BE2C (cell line): ENCODE measurements at regions not wholly inside any gene's neighbourhood (a gene's known extent, or its start where the extent isn't known, plus 50 kb on each side); places are given as distances from the start of the nearest gene placed in this dataset.

Experiments used
- DNase-seq: peaks from one replicate; pipeline ENCODE4 v3.0.0-alpha.2; 2020
- H3K27me3 ChIP-seq: fragments of 250-450 bp; sonication (Bioruptor Pico); 2 replicates; pipeline ENCODE4 v1.5.1; 2020; ENCODE audit warnings: mild to moderate bottlenecking
- H3K36me3 ChIP-seq: fragments of 250-450 bp; sonication (Bioruptor Pico); 2 replicates; pipeline ENCODE4 v1.5.1; 2020; ENCODE audit warnings: mild to moderate bottlenecking
- H3K4me1 ChIP-seq: fragments of 250-450 bp; sonication (Bioruptor Pico); 2 replicates; pipeline ENCODE4 v1.5.1; 2020
- H3K4me3 ChIP-seq: 2 replicates; pipeline ENCODE4 v1.5.1; 2011; ENCODE audit warnings: low read depth, low read length
- H3K9me3 ChIP-seq: fragments of 250-450 bp; sonication (Bioruptor Pico); 2 replicates; pipeline ENCODE4 v1.5.1; 2020
- TF ChIP-seq, protein P1 (sequence below): IDR thresholded peaks from 2 replicates; pipeline ENCODE4 v1.5.1; 2012; ENCODE audit warnings: mild to moderate bottlenecking, low read depth, low read length

GRCh38 chr20:12815778-12816408 lies 192.9 kb upstream of the SPTLC3 start:
- Histone ChIP-seq H3K9me3 (no peaks in the 10 kb centered on the region), H3K27me3 (no peaks in the 10 kb centered on the region), H3K4me3 (no peak overlapping the region), H3K4me1 (no peaks in the 10 kb centered on the region), H3K36me3 (no peaks in the 10 kb centered on the region)
- TF ChIP-seq, protein P1, sequence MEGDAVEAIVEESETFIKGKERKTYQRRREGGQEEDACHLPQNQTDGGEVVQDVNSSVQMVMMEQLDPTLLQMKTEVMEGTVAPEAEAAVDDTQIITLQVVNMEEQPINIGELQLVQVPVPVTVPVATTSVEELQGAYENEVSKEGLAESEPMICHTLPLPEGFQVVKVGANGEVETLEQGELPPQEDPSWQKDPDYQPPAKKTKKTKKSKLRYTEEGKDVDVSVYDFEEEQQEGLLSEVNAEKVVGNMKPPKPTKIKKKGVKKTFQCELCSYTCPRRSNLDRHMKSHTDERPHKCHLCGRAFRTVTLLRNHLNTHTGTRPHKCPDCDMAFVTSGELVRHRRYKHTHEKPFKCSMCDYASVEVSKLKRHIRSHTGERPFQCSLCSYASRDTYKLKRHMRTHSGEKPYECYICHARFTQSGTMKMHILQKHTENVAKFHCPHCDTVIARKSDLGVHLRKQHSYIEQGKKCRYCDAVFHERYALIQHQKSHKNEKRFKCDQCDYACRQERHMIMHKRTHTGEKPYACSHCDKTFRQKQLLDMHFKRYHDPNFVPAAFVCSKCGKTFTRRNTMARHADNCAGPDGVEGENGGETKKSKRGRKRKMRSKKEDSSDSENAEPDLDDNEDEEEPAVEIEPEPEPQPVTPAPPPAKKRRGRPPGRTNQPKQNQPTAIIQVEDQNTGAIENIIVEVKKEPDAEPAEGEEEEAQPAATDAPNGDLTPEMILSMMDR: no peak
- DNase-seq: no peak

GRCh38 chr20:12821249-12821648 lies 187.5 kb upstream of the SPTLC3 start:
- DNase-seq: no peak
- no peaks in the 10 kb centered on the region for H3K9me3 ChIP-seq
- no peak overlapping the region for H3K4me3 ChIP-seq
- TF ChIP-seq, protein P1: no peak
- H3K36me3 ChIP-seq: no peaks in the 10 kb centered on the region
- no peaks in the 10 kb centered on the region for H3K4me1 ChIP-seq
- peaks cover 3% of the 10 kb centered on the region; the same call in 1 of the 2 replicates for H3K27me3 ChIP-seq

- Histone ChIP-seq H3K27me3 (peaks cover 3% of the 10 kb centered on the region; the same call in 1 of the 2 replicates), H3K9me3 (no peaks in the 10 kb centered on the region), H3K4me3 (no peak overlapping the region), H3K4me1 (no peaks in the 10 kb centered on the region), H3K36me3 (no peaks in the 10 kb centered on the region)
- DNase-seq: no peak
- TF ChIP-seq, protein P1: no peak
Measured at GRCh38 chr20:12823734-12824133, 185.0 kb upstream of the SPTLC3 start.

GRCh38 chr20:12824328-12825225 lies 184.2 kb upstream of the SPTLC3 start:
- no peaks in the 10 kb centered on the region for H3K36me3 ChIP-seq
- H3K27me3 ChIP-seq: peaks cover 3% of the 10 kb centered on the region; the same call in 1 of the 2 replicates
- TF ChIP-seq, protein P1: no peak
- no peaks in the 10 kb centered on the region for H3K9me3 ChIP-seq
- H3K4me1 ChIP-seq: no peaks in the 10 kb centered on the region
- DNase-seq: no peak
- H3K4me3 ChIP-seq: no peak overlapping the region

DNA sequence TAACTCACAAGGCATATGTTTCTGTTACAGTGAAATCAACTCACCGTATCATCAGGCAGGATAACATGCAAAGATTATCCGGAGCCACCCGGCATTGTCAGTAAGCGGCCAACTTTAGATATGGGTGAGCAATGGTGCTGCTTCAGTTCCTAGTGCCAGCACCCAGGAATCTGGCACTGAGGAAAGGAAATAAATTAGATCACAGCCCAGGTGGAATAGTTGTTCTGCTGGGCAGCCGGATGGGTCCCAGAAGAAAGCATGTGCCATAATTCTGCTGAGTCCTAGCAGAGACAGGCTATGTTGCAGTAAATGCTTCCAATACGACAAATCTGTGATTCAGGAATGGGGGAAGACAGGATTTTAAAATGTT lies 183.6 kb upstream of the SPTLC3 start:
- H3K27me3 ChIP-seq: peaks cover 3% of the 10 kb centered on the region; the same call in 1 of the 2 replicates
- TF ChIP-seq, protein P1: no peak
- no peak overlapping the region for H3K4me3 ChIP-seq
- DNase-seq: no peak
- H3K9me3 ChIP-seq: no peaks in the 10 kb centered on the region
- H3K4me1 ChIP-seq: no peaks in the 10 kb centered on the region
- no peaks in the 10 kb centered on the region for H3K36me3 ChIP-seq
